ENCODE measurements at regions not wholly inside any gene's neighbourhood (a gene's known extent, or its start where the extent isn't known, plus 50 kb on each side); places are given as distances from the start of the nearest gene placed in this dataset.

GRCh38 chr9:23172979-23173637 is 652.9 kb downstream of the ELAVL2 start:
- no peak for DNase-seq

- no peak for DNase-seq
Measured at GRCh38 chr9:23194281-23194680, 631.8 kb downstream of the ELAVL2 start.

- no peak for DNase-seq
Measured at GRCh38 chr9:23215688-23216087, 610.4 kb downstream of the ELAVL2 start.

GRCh38 chr9:23219471-23219870 is 606.6 kb downstream of the ELAVL2 start:
- no peak for DNase-seq

- DNase-seq = no peak
Measured at GRCh38 chr9:23220171-23220570, 605.9 kb downstream of the ELAVL2 start.

GRCh38 chr9:23220957-23221356 is 605.1 kb downstream of the ELAVL2 start:
- no peak for DNase-seq

GRCh38 chr9:23229890-23230317 is 596.1 kb downstream of the ELAVL2 start:
- no peak for DNase-seq

- no peak for DNase-seq
Measured at GRCh38 chr9:23232831-23233230, 593.2 kb downstream of the ELAVL2 start.

- no peak for DNase-seq
Measured at GRCh38 chr9:23243523-23243922, 582.5 kb downstream of the ELAVL2 start.

- no peak for DNase-seq
Measured at GRCh38 chr9:23245067-23245466, 581.0 kb downstream of the ELAVL2 start.

GRCh38 chr9:23254404-23255184 is 571.4 kb downstream of the ELAVL2 start:
- DNase-seq = no peak

- no peak for DNase-seq
Measured at GRCh38 chr9:23255346-23255745, 570.7 kb downstream of the ELAVL2 start.

- DNase-seq = no peak
Measured at GRCh38 chr9:23258569-23258968, 567.5 kb downstream of the ELAVL2 start.

- DNase-seq = no peak
Measured at GRCh38 chr9:23278561-23278960, 547.5 kb downstream of the ELAVL2 start.

GRCh38 chr9:23287390-23287789 is 538.6 kb downstream of the ELAVL2 start:
- no peak for DNase-seq

GRCh38 chr9:23288545-23288944 is 537.5 kb downstream of the ELAVL2 start:
- DNase-seq = no peak

- DNase-seq = no peak
Measured at GRCh38 chr9:23290973-23291372, 535.1 kb downstream of the ELAVL2 start.

- DNase-seq = no peak
Measured at GRCh38 chr9:23302281-23302680, 523.8 kb downstream of the ELAVL2 start.

- no peak for DNase-seq
Measured at GRCh38 chr9:23306731-23307130, 519.3 kb downstream of the ELAVL2 start.

GRCh38 chr9:23307731-23308513 is 518.1 kb downstream of the ELAVL2 start:
- no peak for DNase-seq

GRCh38 chr9:23309800-23310199 is 516.2 kb downstream of the ELAVL2 start:
- DNase-seq = no peak

GRCh38 chr9:23314247-23314646 is 511.8 kb downstream of the ELAVL2 start:
- no peak for DNase-seq

GRCh38 chr9:23319092-23319491 is 506.9 kb downstream of the ELAVL2 start:
- DNase-seq = no peak

Data from suppressor macrophage (primary cell).